Spleen (tissue), 11 donors: ENCODE measurements at regions not wholly inside any gene's neighbourhood (a gene's known extent, or its start where the extent isn't known, plus 50 kb on each side); places are given as distances from the start of the nearest gene placed in this dataset.

ENCODE experiments used
- DNase-seq: peaks from one replicate; pipeline ENCODE4 v3.0.0-alpha.2; 2020
- H3K27ac ChIP-seq, 8 donors: fragments of 200-600 bp; sonication (generic) in 7 of 8; 1 replicate in 4 of 8; 2 replicates in 4 of 8; pipeline versions ENCODE4 v1.5.0 to v1.8.0; 2016 to 2021; ENCODE audit warnings: inconsistent platforms in 4 of 8, mild to moderate bottlenecking in 4 of 8, moderate library complexity in 1 of 8
- H3K27me3 ChIP-seq, 7 donors: fragments of 200-600 bp; sonication (generic) in 6 of 7; replicated peaks in 1 of 7; 1 replicate in 4 of 7; 2 replicates in 3 of 7; pipeline versions ENCODE4 v1.5.0 to v1.8.0; 2016 to 2021; ENCODE audit warnings: inconsistent platforms in 3 of 7, mild to moderate bottlenecking in 1 of 7
- H3K36me3 ChIP-seq, 6 donors: fragments of 200-600 bp; sonication (generic) in 5 of 6; 1 replicate in 4 of 6; 2 replicates in 2 of 6; pipeline versions ENCODE4 v1.5.0 to v1.8.0; 2016 to 2021; ENCODE audit warnings: inconsistent platforms in 2 of 6
- H3K4me1 ChIP-seq, 6 donors: fragments of 200-600 bp; sonication (generic) in 5 of 6; 1 replicate in 3 of 6; 2 replicates in 3 of 6; pipeline versions ENCODE4 v1.5.0 to v1.8.0; 2016 to 2021; ENCODE audit warnings: inconsistent platforms in 3 of 6
- H3K4me3 ChIP-seq, 8 donors: fragments of 200-600 bp; sonication (generic) in 7 of 8; 1 replicate in 4 of 8; 2 replicates in 4 of 8; pipeline versions ENCODE4 v1.5.0 to v1.8.0; 2016 to 2021; ENCODE audit warnings: inconsistent platforms in 4 of 8, mild to moderate bottlenecking in 4 of 8, moderate library complexity in 2 of 8
- H3K9me3 ChIP-seq, 8 donors: fragments of 200-600 bp; sonication (generic) in 7 of 8; 1 replicate in 4 of 8; 2 replicates in 4 of 8; pipeline versions ENCODE4 v1.5.0 to v1.8.0; 2016 to 2021; ENCODE audit warnings: inconsistent platforms in 4 of 8
- CTCF ChIP-seq, 11 experiments: fragments of 200-600 bp in 7 of 11; fragments of 450-650 bp in 4 of 11; sonication (generic) in 4 of 11; IDR thresholded peaks in 8 of 11; conservative IDR thresholded peaks in 3 of 11; 1 replicate in 7 of 11; 2 replicates in 4 of 11; pipeline versions ENCODE4 v1.4.0 to v1.8.0; 2016 to 2021; ENCODE audit warnings: antibody characterized with exemption in 11 of 11, inconsistent platforms in 4 of 11, mild to moderate bottlenecking in 1 of 11
- POLR2A ChIP-seq, 3 donors: fragments of 450-650 bp; IDR thresholded peaks; one replicate each; pipeline ENCODE4 v1.5.1; 2017; ENCODE audit warnings: antibody characterized with exemption in 3 of 3, mild to moderate bottlenecking in 1 of 3
- POLR2AphosphoS5 ChIP-seq, 3 donors: sonication (generic); formaldehyde crosslinking; IDR thresholded peaks; one replicate each; pipeline ENCODE4 v1.5.1; 2017; ENCODE audit warnings: antibody characterized with exemption in 3 of 3
- WGBS, 5 donors: extraction: QIAGEN DNeasy Blood & Tissue Kit in 3 of 5; methylation state at CpG; one replicate each; pipeline versions ENCODE4 v1.1.5 to v1.1.7; 2013 to 2018; 5-methylcytosine and 5-hydroxymethylcytosine counted together
- intact Hi-C: fragments of 100-400 bp; cut with DNase I; formaldehyde crosslinking; loops from one replicate; pipeline ENCODE4 v1.15.0; 2023; ENCODE audit warnings: low total_unique reads
- donor health status: healthy with polysubstance abuse.
- donor health status: DM: no; HTN: no; CAD: no; lungs with moderate emphysema.
- donor health status: DM: no; HTN: no; CAD: no.
- donor health status: Bipolar disorder and iron deficiency.
- donor health status: healthy.
- donor health status: DM: no; HTN: no; CAD: no.
- donor health status: DM: yes; HTN: yes; CAD: no.

- no peak for DNase-seq
- no peak for TF ChIP-seq POLR2A (IDR thresholded peaks at IDR 0.05)
- TF ChIP-seq POLR2AphosphoS5 (IDR thresholded peaks at IDR 0.05): no peak
- TF ChIP-seq CTCF (IDR thresholded peaks at IDR 0.05 in 8 of 11, conservative IDR thresholded peaks at IDR 0.05 in 3 of 11): no peak
- peaks cover 0 to 11% (median 3%) of the 10 kb centered on the region in 6 donors for H3K4me1 ChIP-seq
- WGBS, 5 donors: 91 to 95% (median 94%) methylated on average over 11 of the region's 11 CpGs
- intact Hi-C loops: no loop called here
- no peaks in the 10 kb centered on the region for H3K9me3 ChIP-seq
- peaks cover 0 to 13% (median 0%) of the 10 kb centered on the region in 7 donors for H3K27me3 ChIP-seq
- no peaks in the 10 kb centered on the region for H3K36me3 ChIP-seq
- no peak overlapping the region for H3K27ac ChIP-seq
- H3K4me3 ChIP-seq: no peak overlapping the region
These were observed 235.3 kb downstream of the ZNF516 start for GRCh38 chr18:76259711-76260110.

- no peaks in the 10 kb centered on the region for H3K9me3 ChIP-seq
- TF ChIP-seq POLR2AphosphoS5 (IDR thresholded peaks at IDR 0.05) (no peak), POLR2A (IDR thresholded peaks at IDR 0.05) (no peak), CTCF (IDR thresholded peaks at IDR 0.05 in 8 of 11, conservative IDR thresholded peaks at IDR 0.05 in 3 of 11) (no peak)
- H3K27me3 ChIP-seq: peaks cover 0 to 11% (median 0%) of the 10 kb centered on the region in 7 donors
- DNase-seq: no peak
- peaks cover 0 to 5% (median 2%) of the 10 kb centered on the region in 6 donors for H3K4me1 ChIP-seq
- H3K36me3 ChIP-seq: no peaks in the 10 kb centered on the region
- no peak overlapping the region for H3K4me3 ChIP-seq
- intact Hi-C loops: no loop called here
- no peak overlapping the region for H3K27ac ChIP-seq
- WGBS, 5 donors: 70 to 79% (median 74%) methylated on average over 9 to 10 of the region's 10 CpGs
These were observed 235.9 kb downstream of the ZNF516 start for GRCh38 chr18:76259096-76259495.

DNA sequence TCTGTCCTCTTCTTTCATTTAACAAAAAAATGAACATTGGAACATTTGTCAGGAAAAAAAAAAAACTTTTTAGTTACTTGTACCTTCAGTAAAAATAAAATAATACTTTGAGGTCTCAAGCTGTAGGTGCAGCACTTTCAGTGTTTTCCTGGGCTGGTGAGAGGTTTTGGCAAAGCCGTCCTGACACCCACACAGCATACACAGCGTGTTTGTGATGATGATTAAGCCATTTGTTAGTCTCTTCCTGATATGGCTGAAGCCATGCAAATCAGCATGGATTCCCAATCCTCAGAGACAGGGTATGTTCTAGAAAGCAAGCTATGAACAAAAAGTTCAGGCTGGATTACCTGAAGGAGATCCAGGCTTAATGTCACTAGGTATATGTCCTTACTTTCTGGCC lies 236.8 kb downstream of the ZNF516 start:
- H3K36me3 ChIP-seq: no peaks in the 10 kb centered on the region
- peaks cover 0 to 7% (median 0%) of the 10 kb centered on the region in 7 donors for H3K27me3 ChIP-seq
- no peak for TF ChIP-seq POLR2AphosphoS5 (IDR thresholded peaks at IDR 0.05)
- TF ChIP-seq CTCF (IDR thresholded peaks at IDR 0.05 in 8 of 11, conservative IDR thresholded peaks at IDR 0.05 in 3 of 11): no peak
- no peak for TF ChIP-seq POLR2A (IDR thresholded peaks at IDR 0.05)
- H3K4me1 ChIP-seq: no peaks in the 10 kb centered on the region
- WGBS, 5 donors: 66 to 85% (median 76%) methylated on average over 2 of the region's 2 CpGs
- intact Hi-C loops: no loop called here
- no peak for DNase-seq
- H3K9me3 ChIP-seq: no peaks in the 10 kb centered on the region
- no peak overlapping the region for H3K4me3 ChIP-seq
- H3K27ac ChIP-seq: no peak overlapping the region

GRCh38 chr18:76255070-76255683 lies 239.9 kb downstream of the ZNF516 start:
- TF ChIP-seq POLR2AphosphoS5 (IDR thresholded peaks at IDR 0.05) (no peak), POLR2A (IDR thresholded peaks at IDR 0.05) (no peak), CTCF (IDR thresholded peaks at IDR 0.05 in 8 of 11, conservative IDR thresholded peaks at IDR 0.05 in 3 of 11) (no peak)
- no peaks in the 10 kb centered on the region for H3K9me3 ChIP-seq
- intact Hi-C loops: no loop called here
- no peaks in the 10 kb centered on the region for H3K36me3 ChIP-seq
- no peaks in the 10 kb centered on the region for H3K4me1 ChIP-seq
- 86 to 89% (median 87%) methylated on average over 23 of the region's 23 CpGs for WGBS, 5 donors
- peaks cover 0 to 7% (median 0%) of the 10 kb centered on the region in 7 donors for H3K27me3 ChIP-seq
- H3K27ac ChIP-seq: no peak overlapping the region
- no peak for DNase-seq
- no peak overlapping the region for H3K4me3 ChIP-seq
